ENCODE measurements at regions not wholly inside any gene's neighbourhood (a gene's known extent, or its start where the extent isn't known, plus 50 kb on each side); places are given as distances from the start of the nearest gene placed in this dataset.

GRCh38 chr5:86879086-86879485 lies 261.3 kb downstream of the COX7C start:
- DNase-seq (ENCODE audit: low read depth), result no peak

- no peak for DNase-seq (ENCODE audit: low read depth)
These were observed 262.6 kb downstream of the COX7C start for GRCh38 chr5:86880344-86880743.

- DNase-seq (ENCODE audit: low read depth), result peak; percentile 67
These were observed 263.2 kb downstream of the COX7C start for GRCh38 chr5:86880785-86881492.

GRCh38 chr5:86881493-86882090 lies 263.9 kb downstream of the COX7C start:
- no peak for DNase-seq (ENCODE audit: low read depth)

- DNase-seq (ENCODE audit: low read depth), result no peak
These were observed 266.9 kb downstream of the COX7C start for GRCh38 chr5:86884608-86885007.

- DNase-seq (ENCODE audit: low read depth), result no peak
These were observed 267.3 kb downstream of the COX7C start for GRCh38 chr5:86885011-86885410.

GRCh38 chr5:86885489-86886230 lies 267.9 kb downstream of the COX7C start:
- DNase-seq (ENCODE audit: low read depth), result no peak

- no peak for DNase-seq (ENCODE audit: low read depth)
These were observed 272.6 kb downstream of the COX7C start for GRCh38 chr5:86890375-86890774.

GRCh38 chr5:86894056-86894455 lies 276.3 kb downstream of the COX7C start:
- DNase-seq (ENCODE audit: low read depth), result no peak

- DNase-seq (ENCODE audit: low read depth), result no peak
These were observed 279.2 kb downstream of the COX7C start for GRCh38 chr5:86896916-86897315.

- DNase-seq (ENCODE audit: low read depth), result peak; percentile 55
These were observed 291.9 kb downstream of the COX7C start for GRCh38 chr5:86909418-86910295.

GRCh38 chr5:86917117-86917579 lies 299.4 kb downstream of the COX7C start:
- peak; percentile 4 for DNase-seq (ENCODE audit: low read depth)

GRCh38 chr5:86918246-86918645 lies 300.5 kb downstream of the COX7C start:
- no peak for DNase-seq (ENCODE audit: low read depth)

GRCh38 chr5:86926033-86926432 lies 308.3 kb downstream of the COX7C start:
- no peak for DNase-seq (ENCODE audit: low read depth)

GRCh38 chr5:86929123-86929766 lies 311.5 kb downstream of the COX7C start:
- no peak for DNase-seq (ENCODE audit: low read depth)

- no peak for DNase-seq (ENCODE audit: low read depth)
These were observed 315.9 kb upstream of the RASA1 start for GRCh38 chr5:86951761-86952160.

GRCh38 chr5:86964889-86965288 lies 302.8 kb upstream of the RASA1 start:
- no peak for DNase-seq (ENCODE audit: low read depth)

GRCh38 chr5:86968301-86968753 lies 299.4 kb upstream of the RASA1 start:
- peak; percentile 47 for DNase-seq (ENCODE audit: low read depth)

GRCh38 chr5:86970361-86970760 lies 297.3 kb upstream of the RASA1 start:
- DNase-seq (ENCODE audit: low read depth), result no peak

- DNase-seq (ENCODE audit: low read depth), result no peak
These were observed 296.6 kb upstream of the RASA1 start for GRCh38 chr5:86971034-86971571.

- DNase-seq (ENCODE audit: low read depth), result no peak
These were observed 292.7 kb upstream of the RASA1 start for GRCh38 chr5:86974955-86975354.
